GM12891 (cell line): ENCODE measurements at regions not wholly inside any gene's neighbourhood (a gene's known extent, or its start where the extent isn't known, plus 50 kb on each side); places are given as distances from the start of the nearest gene placed in this dataset.

ENCODE experiments used
- PAX5 ChIP-seq: IDR thresholded peaks from 2 replicates; pipeline ENCODE4 v1.6.1; 2011; ENCODE audit warnings: low read length, moderate library complexity, mild to moderate bottlenecking; ENCODE audit not compliant: insufficient read depth, severe bottlenecking
- POLR2A ChIP-seq: IDR thresholded peaks from 2 replicates; pipeline ENCODE4 v1.6.1; 2011; ENCODE audit warnings: low read depth, low read length, control low read depth
- POLR2AphosphoS5 ChIP-seq: IDR thresholded peaks from 2 replicates; pipeline ENCODE4 v1.6.1; 2011; ENCODE audit warnings: low read depth, low read length, control low read depth
- POU2F2 ChIP-seq: IDR thresholded peaks from 2 replicates; pipeline ENCODE4 v1.6.1; 2011; ENCODE audit warnings: low read depth, mild to moderate bottlenecking, control low read depth, low read length, moderate library complexity
- SPI1 ChIP-seq: IDR thresholded peaks from 2 replicates; pipeline ENCODE4 v1.6.1; 2011; ENCODE audit warnings: low read depth, low read length, control low read depth
- TAF1 ChIP-seq: IDR thresholded peaks from 2 replicates; pipeline ENCODE4 v1.6.1; 2011; ENCODE audit warnings: low read depth, low read length, control low read depth

GRCh38 chr16:26554030-26554429, 512.7 kb upstream of the C16orf82 start:
- TF ChIP-seq POLR2A: no peak
- no peak for TF ChIP-seq POU2F2
- no peak for TF ChIP-seq POLR2AphosphoS5
- no peak for TF ChIP-seq PAX5
- TF ChIP-seq TAF1: no peak
- no peak for TF ChIP-seq SPI1
